ENCODE measurements at regions not wholly inside any gene's neighbourhood (a gene's known extent, or its start where the extent isn't known, plus 50 kb on each side); places are given as distances from the start of the nearest gene placed in this dataset.
"Not testable (repeated sequence)": the region's sequence is repeated elsewhere in the genome, so short reads cannot be mapped to it uniquely, and the experiment has no call there.

GRCh38 chr1:82390627-82391026 is 589.9 kb downstream of the ADGRL2 start:
- DNase-seq = no peak

DNA sequence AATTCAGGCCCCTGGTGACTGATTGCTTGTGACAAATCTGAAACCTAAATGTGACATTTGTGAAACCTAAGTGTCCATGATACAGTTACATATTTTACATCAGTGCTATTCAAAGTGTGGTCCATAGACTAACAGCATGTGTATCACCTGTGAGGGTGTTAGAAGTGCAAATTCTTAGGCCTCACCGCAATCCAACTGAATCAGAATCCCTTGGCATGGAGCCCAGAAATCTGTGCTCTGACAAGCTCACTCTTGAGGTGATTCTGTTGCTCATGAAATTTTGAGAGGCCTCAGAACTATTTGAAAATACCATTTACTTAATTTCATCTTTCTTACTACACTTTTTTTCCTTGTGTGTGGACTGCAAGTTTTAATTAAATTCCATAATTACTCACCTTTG is 587.9 kb downstream of the ADGRL2 start:
- no peak for DNase-seq

DNA sequence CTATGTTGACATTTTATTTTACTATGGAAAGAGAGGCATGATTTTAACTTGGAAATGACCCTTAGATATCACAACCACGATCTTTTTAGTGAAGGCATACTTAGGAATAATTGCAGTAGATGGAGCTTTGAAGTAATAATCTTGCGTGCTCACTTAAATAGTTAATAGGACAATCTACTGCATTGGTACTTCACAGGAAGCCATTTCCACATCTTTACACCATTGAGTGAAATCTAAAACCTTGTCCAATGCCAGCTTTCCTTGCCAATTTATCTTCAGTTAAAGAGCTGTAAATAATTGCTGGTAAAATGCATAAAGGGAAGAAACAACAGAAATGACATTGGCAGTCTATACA is 586.3 kb downstream of the ADGRL2 start:
- DNase-seq = no peak

GRCh38 chr1:82386365-82387011 is 585.8 kb downstream of the ADGRL2 start:
- no peak for DNase-seq

DNA sequence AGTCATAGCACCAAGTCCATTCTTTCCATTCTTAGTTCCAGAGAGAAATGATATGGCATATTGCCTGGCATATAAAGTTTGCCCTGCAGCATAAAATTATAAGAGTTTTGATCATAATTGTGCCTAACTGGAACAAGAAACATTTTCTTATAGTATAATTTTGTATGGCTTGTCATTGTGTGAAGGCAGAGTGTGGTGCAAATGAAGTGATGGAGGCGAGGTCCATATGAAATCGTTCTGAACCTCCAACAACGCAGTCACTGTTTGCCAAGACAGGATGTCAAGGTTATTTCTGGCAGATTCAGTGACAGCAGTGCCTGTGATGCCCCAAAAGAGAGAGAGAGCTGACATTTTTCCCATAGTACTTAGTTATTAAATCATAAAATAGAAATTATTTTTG is 584.0 kb downstream of the ADGRL2 start:
- DNase-seq = no peak

DNA sequence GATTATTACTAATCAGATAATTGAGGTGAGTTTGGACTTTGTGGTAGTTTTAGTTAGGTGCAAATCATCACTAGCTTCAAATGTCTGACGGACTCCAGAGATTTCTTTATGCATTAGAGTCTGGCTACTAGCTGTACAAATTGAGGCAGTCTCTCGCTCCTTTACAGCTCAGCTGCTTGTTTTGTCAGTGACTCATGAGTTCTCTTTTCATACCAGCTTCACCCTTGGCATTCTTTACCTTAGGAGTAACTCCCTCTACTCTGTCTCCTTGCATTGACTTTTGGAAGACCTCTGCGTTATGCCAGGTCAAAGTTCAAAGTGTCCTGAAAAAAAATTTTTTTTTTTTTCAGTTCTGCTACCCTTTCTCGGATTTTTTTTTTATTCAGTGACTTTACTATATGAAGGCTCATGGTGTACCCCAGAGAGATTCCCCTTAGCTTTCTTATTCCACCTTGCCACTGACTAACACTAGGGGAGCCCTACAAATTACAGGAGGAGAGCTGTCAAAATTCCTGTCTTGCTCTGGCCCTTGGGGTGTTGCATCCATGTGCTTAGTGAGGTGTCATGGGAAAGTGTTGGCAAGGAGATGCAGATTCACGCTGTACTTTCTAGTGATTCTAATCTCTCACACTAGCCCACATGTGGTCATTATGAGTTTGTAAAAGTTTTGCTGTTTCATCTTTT is 576.6 kb downstream of the ADGRL2 start:
- DNase-seq = no peak

- no peak for DNase-seq
Observed at GRCh38 chr1:82373710-82374109, 573.0 kb downstream of the ADGRL2 start.

DNA sequence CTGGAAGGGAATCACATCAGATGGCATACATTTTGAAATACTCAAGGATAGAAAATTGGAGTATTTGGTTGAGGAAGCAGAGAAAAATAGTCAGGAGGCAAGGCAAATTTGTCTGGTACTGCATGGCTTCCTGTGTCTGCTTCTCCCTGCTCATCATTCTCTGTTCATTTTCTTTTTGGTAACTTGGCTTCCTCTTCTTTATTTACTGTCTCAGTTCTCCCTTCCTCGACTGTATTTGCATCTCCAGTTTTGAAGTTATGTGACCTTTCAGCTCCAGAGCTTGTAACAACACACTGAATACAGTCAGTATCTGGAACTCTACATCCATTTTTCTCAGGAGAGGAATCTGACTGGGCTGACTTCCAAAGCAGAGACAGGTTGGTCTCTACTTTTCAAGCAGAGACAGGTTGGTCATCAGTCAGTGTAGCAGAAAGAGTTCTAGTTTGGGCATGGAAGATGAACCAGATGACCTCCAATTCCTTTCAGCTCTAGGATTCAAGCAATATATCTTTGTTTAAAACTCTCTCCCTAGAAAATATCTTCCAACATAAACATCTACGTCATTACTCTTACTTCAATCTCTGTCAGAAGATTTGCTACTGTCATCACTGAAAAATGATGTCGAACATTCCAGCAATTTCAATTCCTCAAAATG is 571.2 kb downstream of the ADGRL2 start:
- no peak for DNase-seq

- DNase-seq = no peak
Observed at GRCh38 chr1:82367456-82367855, 566.7 kb downstream of the ADGRL2 start.

DNA sequence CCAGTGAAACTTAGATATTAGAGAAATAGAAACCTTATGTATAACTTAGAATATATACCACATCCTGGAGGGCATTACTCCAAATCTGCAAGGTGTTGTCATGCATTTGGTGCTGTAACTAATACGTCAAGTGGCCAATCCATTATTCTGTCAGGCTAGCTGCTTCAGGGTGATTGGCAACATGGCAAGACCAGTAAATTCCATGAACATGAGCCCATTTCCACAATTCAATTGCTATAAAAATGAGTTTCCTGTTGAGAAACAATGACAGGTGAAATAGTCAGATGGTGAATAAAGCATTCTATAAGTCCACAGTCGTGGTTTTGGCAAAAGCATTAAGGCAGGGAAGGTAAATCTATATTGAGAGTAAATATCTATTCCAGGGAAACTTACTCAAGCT is 566.0 kb downstream of the ADGRL2 start:
- DNase-seq = no peak

DNA sequence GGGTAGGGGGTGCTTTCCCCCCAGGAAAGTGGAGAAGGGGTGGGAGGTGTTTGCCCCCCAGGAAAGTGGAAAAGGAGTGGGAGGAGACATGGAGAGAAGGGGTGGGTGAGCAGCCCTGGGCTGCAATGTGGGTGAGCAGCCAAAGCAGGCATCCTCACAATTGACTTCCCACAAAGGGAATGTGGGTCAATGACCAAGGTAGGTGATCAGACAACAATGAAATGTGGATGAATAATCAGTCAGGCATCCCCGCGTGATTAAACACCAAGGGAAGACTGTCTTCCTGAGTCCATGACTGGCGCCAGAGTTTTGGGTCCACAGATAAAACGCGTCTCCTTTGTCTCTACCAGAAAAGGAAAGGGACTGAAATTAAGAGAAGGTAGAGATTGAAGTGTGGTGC is 558.8 kb downstream of the ADGRL2 start:
- DNase-seq = not testable (repeated sequence)

- DNase-seq = not testable (repeated sequence)
Observed at GRCh38 chr1:82358706-82359105, 558.0 kb downstream of the ADGRL2 start.

GRCh38 chr1:82354546-82354945 is 553.8 kb downstream of the ADGRL2 start:
- DNase-seq = not testable (repeated sequence)

DNA sequence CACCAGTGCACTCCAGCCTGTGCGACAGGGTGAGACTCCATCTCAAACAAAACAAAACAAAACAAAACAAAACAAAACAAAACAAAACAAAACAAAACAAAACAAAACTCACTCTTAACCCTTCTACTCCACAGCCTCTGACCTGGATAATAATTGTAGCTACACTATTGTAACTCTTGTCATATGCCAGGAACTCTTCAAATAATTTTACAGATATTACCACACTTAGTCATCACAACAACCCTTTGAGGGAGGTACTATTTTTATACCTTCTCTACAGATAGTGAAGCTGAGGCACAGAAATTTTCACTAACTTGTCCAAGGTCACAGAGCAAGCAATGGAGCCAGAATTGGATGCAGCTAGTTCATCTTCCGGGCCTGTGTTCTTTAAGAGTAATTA is 547.8 kb downstream of the ADGRL2 start:
- no peak for DNase-seq

GRCh38 chr1:82346141-82346540 is 545.4 kb downstream of the ADGRL2 start:
- DNase-seq = no peak

- no peak for DNase-seq
Observed at GRCh38 chr1:82343381-82343780, 542.6 kb downstream of the ADGRL2 start.

- no peak for DNase-seq
Observed at GRCh38 chr1:82337635-82338034, 536.9 kb downstream of the ADGRL2 start.

GRCh38 chr1:82330330-82330729 is 529.6 kb downstream of the ADGRL2 start:
- no peak for DNase-seq

GRCh38 chr1:82329226-82329625 is 528.5 kb downstream of the ADGRL2 start:
- DNase-seq = no peak

- DNase-seq = no peak
Observed at GRCh38 chr1:82323144-82323841, 522.6 kb downstream of the ADGRL2 start.

DNA sequence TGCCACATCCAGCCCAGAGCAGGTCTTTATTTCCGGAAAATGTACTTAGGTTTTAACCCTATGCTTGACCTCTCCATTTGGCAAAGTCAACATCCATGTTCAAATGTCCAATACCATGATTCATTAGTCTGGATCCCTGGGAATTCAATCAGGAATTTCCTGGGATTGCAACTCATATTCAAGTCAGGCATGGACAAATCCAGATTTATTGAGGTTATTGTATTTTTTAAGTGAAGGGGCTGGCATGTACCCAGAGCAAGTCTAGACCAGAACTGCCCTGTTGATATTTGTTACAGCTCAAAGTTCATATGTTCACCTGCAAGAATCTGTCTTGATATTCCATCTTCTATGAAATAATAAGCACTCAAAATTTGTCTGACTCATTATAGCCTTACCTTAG is 521.1 kb downstream of the ADGRL2 start:
- no peak for DNase-seq

DNA sequence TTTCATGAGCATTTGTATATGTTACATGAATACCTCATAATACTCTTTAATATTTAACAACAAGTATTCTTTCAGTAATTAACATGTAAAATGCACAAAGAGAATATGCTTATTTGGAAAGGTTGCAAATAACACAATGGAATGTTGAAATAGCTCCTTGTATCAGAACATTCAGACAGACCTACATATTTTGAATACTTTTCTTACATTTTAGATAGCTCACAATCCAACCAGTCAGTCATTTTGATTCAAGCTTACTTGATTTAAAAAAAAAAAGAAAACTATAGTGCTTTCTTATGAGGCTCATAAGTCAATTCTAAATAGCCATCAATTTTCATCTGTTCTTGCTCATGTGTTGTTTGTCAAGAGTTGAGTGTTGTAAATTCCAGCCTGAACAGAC is 518.8 kb downstream of the ADGRL2 start:
- no peak for DNase-seq

DNA sequence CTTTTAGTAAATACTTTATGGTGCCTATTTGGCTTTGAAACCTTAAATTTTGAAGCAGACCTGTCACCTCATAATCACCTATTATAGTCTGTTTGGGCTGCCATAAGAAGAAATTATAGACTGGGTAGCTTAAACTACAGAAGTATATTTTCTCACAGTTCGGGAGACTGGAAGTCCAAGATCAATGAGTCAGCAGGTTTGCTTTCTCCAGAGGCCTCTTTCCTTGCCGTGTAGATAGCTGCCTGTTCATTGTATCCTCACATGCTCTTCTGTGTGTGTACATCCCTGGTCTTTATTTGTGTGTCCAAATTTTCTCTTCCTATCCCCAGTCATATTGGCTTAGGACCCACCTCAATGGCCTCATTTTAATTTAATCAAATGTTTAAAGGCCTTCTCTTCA is 518.2 kb downstream of the ADGRL2 start:
- DNase-seq = no peak

DNA sequence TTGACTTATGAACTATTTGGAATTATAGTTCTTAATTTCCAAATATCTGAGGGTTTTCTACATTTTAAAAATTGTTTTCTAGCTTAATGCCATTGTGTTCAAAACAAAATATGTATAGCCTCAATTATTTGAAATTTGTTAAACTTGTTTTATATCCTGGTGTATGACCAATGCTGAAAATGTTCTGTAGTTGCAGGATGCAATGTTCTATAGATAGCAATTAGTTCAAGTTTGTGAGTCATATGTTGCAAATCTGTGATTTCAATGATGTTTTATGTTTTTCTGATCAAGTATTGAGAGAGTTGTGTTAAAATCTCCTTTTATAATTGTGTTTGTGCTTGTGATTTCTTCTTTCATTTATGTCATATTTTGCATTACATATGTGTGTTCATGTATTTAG is 517.5 kb downstream of the ADGRL2 start:
- no peak for DNase-seq

All from bone marrow (tissue), 2 donors.